Keratinocyte (primary cell): ENCODE measurements at regions not wholly inside any gene's neighbourhood (a gene's known extent, or its start where the extent isn't known, plus 50 kb on each side); places are given as distances from the start of the nearest gene placed in this dataset.

Experiments used
- DNase-seq: peaks from one replicate; pipeline ENCODE4 v3.0.0-alpha.2; 2011; ENCODE audit warnings: low read depth, missing footprints, low spot score
- FAIRE-seq: peaks from 2 replicates; lab custom pipeline; 2011; peaks lifted over from hg19 to GRCh38; lab: Jason Lieb, UNC
- H2AFZ ChIP-seq: 2 replicates; pipeline ENCODE4 v1.6.0; 2012; ENCODE audit warnings: low read length, control low read depth, inconsistent platforms; ENCODE audit not compliant: control insufficient read depth
- H3K27ac ChIP-seq: 2 replicates; pipeline ENCODE4 v1.5.1; 2011; ENCODE audit warnings: low read length; ENCODE audit not compliant: control insufficient read depth, insufficient read depth
- H3K27me3 ChIP-seq: 3 replicates; pipeline ENCODE4 v1.6.0; 2011; ENCODE audit warnings: low read length; ENCODE audit not compliant: control insufficient read depth, insufficient read depth; ENCODE audit errors: extremely low read depth
- H3K36me3 ChIP-seq, 2 experiments: 2 replicates in 1 of 2; 3 replicates in 1 of 2; pipeline ENCODE4 v1.5.1; 2011; ENCODE audit warnings: low read length in 2 of 2, mild to moderate bottlenecking in 1 of 2; ENCODE audit not compliant: control insufficient read depth in 2 of 2, insufficient read depth in 2 of 2; ENCODE audit errors: extremely low read depth in 1 of 2
- H3K4me1 ChIP-seq: 3 replicates; pipeline ENCODE4 v1.5.1; 2011; ENCODE audit warnings: low read length; ENCODE audit not compliant: control insufficient read depth, insufficient read depth; ENCODE audit errors: extremely low read depth
- H3K4me2 ChIP-seq: 3 replicates; pipeline ENCODE4 v1.6.0; 2011; ENCODE audit warnings: low read depth, low read length; ENCODE audit not compliant: control insufficient read depth, insufficient read depth; ENCODE audit errors: extremely low read depth
- H3K4me3 ChIP-seq, 3 experiments: fragments of 200-600 bp in 1 of 3; sonication (generic) in 1 of 3; 2 replicates in 2 of 3; 3 replicates in 1 of 3; pipeline ENCODE4 v1.5.1; 2011 to 2016; ENCODE audit warnings: low read length in 3 of 3, mild to moderate bottlenecking in 3 of 3, control low read depth in 2 of 3, inconsistent platforms in 1 of 3, low read depth in 1 of 3, mixed read lengths in 1 of 3, mixed run types in 1 of 3, moderate library complexity in 1 of 3; ENCODE audit not compliant: control insufficient read depth in 2 of 3, insufficient read depth in 2 of 3; ENCODE audit errors: extremely low read depth in 1 of 3
- H3K79me2 ChIP-seq: 2 replicates; pipeline ENCODE4 v1.6.0; 2012; ENCODE audit warnings: low read length; ENCODE audit not compliant: control insufficient read depth, insufficient read depth
- H3K9ac ChIP-seq: 3 replicates; pipeline ENCODE4 v1.6.0; 2011; ENCODE audit warnings: low read length; ENCODE audit not compliant: control insufficient read depth, insufficient read depth; ENCODE audit errors: extremely low read depth
- H3K9me1 ChIP-seq: 3 replicates; pipeline ENCODE4 v1.6.0; 2011; ENCODE audit warnings: low read length; ENCODE audit not compliant: control insufficient read depth, insufficient read depth; ENCODE audit errors: extremely low read depth
- H3K9me3 ChIP-seq: 2 replicates; pipeline ENCODE4 v1.5.1; 2012; ENCODE audit warnings: low read depth, low read length; ENCODE audit not compliant: control insufficient read depth
- H4K20me1 ChIP-seq: 3 replicates; pipeline ENCODE4 v1.6.0; 2011; ENCODE audit warnings: low read length; ENCODE audit not compliant: control insufficient read depth, insufficient read depth; ENCODE audit errors: extremely low read depth
- EZH2 ChIP-seq: IDR thresholded peaks from one replicate; pipeline ENCODE4 v1.6.1; 2012; ENCODE audit warnings: inconsistent platforms, mild to moderate bottlenecking, low read length, moderate library complexity
- dilution Hi-C: fragments of 300-500 bp; cut with MboI; formaldehyde crosslinking; loops from one replicate; pipeline ENCODE4 v1.7.0; 2020; ENCODE audit warnings: low sequenced_read_pairs; ENCODE audit not compliant: extremely low pct_ligation_motif_present
- TF ChIP-seq, protein P1 (sequence below), 3 experiments: IDR thresholded peaks in 1 of 3; conservative IDR thresholded peaks in 1 of 3; optimal IDR thresholded peaks in 1 of 3; 2 replicates in 2 of 3; 3 replicates in 1 of 3; pipeline versions ENCODE3 to v1.5.1; 2011; ENCODE audit warnings: low read length in 3 of 3, mild to moderate bottlenecking in 3 of 3, moderate library complexity in 2 of 3, control low read depth in 1 of 3, inconsistent platforms in 1 of 3; ENCODE audit not compliant: insufficient read depth in 2 of 3; ENCODE audit errors: extremely low read depth in 1 of 3

GRCh38 chrX:30943984-30944383 is 54.9 kb upstream of the TAB3 start:
- no peaks in the 10 kb centered on the region for H3K4me1 ChIP-seq
- no peak overlapping the region for H3K4me3 ChIP-seq
- dilution Hi-C loops: no loop called here
- H4K20me1 ChIP-seq: no peaks in the 10 kb centered on the region
- no peak overlapping the region for H3K4me2 ChIP-seq
- no peak overlapping the region for H3K9ac ChIP-seq
- H3K9me1 ChIP-seq: no peaks in the 10 kb centered on the region
- H2AFZ ChIP-seq: no peak overlapping the region
- no peaks in the 10 kb centered on the region for H3K36me3 ChIP-seq
- TF ChIP-seq, protein P1, sequence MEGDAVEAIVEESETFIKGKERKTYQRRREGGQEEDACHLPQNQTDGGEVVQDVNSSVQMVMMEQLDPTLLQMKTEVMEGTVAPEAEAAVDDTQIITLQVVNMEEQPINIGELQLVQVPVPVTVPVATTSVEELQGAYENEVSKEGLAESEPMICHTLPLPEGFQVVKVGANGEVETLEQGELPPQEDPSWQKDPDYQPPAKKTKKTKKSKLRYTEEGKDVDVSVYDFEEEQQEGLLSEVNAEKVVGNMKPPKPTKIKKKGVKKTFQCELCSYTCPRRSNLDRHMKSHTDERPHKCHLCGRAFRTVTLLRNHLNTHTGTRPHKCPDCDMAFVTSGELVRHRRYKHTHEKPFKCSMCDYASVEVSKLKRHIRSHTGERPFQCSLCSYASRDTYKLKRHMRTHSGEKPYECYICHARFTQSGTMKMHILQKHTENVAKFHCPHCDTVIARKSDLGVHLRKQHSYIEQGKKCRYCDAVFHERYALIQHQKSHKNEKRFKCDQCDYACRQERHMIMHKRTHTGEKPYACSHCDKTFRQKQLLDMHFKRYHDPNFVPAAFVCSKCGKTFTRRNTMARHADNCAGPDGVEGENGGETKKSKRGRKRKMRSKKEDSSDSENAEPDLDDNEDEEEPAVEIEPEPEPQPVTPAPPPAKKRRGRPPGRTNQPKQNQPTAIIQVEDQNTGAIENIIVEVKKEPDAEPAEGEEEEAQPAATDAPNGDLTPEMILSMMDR (optimal IDR thresholded peaks at IDR 0.05 in 1 of 3, IDR thresholded peaks at IDR 0.05 in 1 of 3, conservative IDR thresholded peaks at IDR 0.05 in 1 of 3; ENCODE audit: extremely low read depth in 1 of 3, insufficient read depth in 2 of 3, low read length in 3 of 3): no peak
- no peak for TF ChIP-seq EZH2
- H3K27me3 ChIP-seq: no peaks in the 10 kb centered on the region
- FAIRE-seq (no peak), DNase-seq (no peak)
- H3K79me2 ChIP-seq: no peaks in the 10 kb centered on the region
- H3K27ac ChIP-seq: no peak overlapping the region
- H3K9me3 ChIP-seq: no peaks in the 10 kb centered on the region

GRCh38 chrX:30941898-30942297 is 52.8 kb upstream of the TAB3 start:
- no peaks in the 10 kb centered on the region for H4K20me1 ChIP-seq
- no peak overlapping the region for H3K9ac ChIP-seq
- no peaks in the 10 kb centered on the region for H3K9me3 ChIP-seq
- no peak for TF ChIP-seq EZH2
- TF ChIP-seq, protein P1 (optimal IDR thresholded peaks at IDR 0.05 in 1 of 3, IDR thresholded peaks at IDR 0.05 in 1 of 3, conservative IDR thresholded peaks at IDR 0.05 in 1 of 3; ENCODE audit: extremely low read depth in 1 of 3, insufficient read depth in 2 of 3, low read length in 3 of 3): no peak
- DNase-seq (no peak), FAIRE-seq (no peak)
- H3K4me2 ChIP-seq: no peak overlapping the region
- no peaks in the 10 kb centered on the region for H3K4me1 ChIP-seq
- H3K27ac ChIP-seq: no peak overlapping the region
- H3K79me2 ChIP-seq: no peaks in the 10 kb centered on the region
- dilution Hi-C loops: no loop called here
- H2AFZ ChIP-seq: no peak overlapping the region
- H3K27me3 ChIP-seq: no peaks in the 10 kb centered on the region
- H3K9me1 ChIP-seq: no peaks in the 10 kb centered on the region
- no peaks in the 10 kb centered on the region for H3K36me3 ChIP-seq
- no peak overlapping the region for H3K4me3 ChIP-seq
